NCI-H82 treated with DMSO at 0.1 percent for 48 hours (cell line): ENCODE measurements at regions not wholly inside any gene's neighbourhood (a gene's known extent, or its start where the extent isn't known, plus 50 kb on each side); places are given as distances from the start of the nearest gene placed in this dataset.

Experiments
- DNase-seq: peaks from one replicate; lab custom pipeline; 2025; ENCODE audit not compliant: unreplicated experiment; lab: John Stamatoyannopoulos, UW

- DNase-seq = no peak
These were observed 1472.2 kb downstream of the PCDH7 start for GRCh38 chr4:32192363-32192762.

- DNase-seq = no peak
These were observed 1472.8 kb downstream of the PCDH7 start for GRCh38 chr4:32192991-32193390.

GRCh38 chr4:32196950-32197688 is 1477.0 kb downstream of the PCDH7 start:
- DNase-seq = no peak

- DNase-seq = no peak
These were observed 1479.5 kb downstream of the PCDH7 start for GRCh38 chr4:32199639-32200038.

GRCh38 chr4:32203340-32203739 is 1483.2 kb downstream of the PCDH7 start:
- no peak for DNase-seq

GRCh38 chr4:32206756-32207155 is 1486.6 kb downstream of the PCDH7 start:
- DNase-seq = no peak

- no peak for DNase-seq
These were observed 1487.3 kb downstream of the PCDH7 start for GRCh38 chr4:32207456-32207855.

- no peak for DNase-seq
These were observed 1495.1 kb downstream of the PCDH7 start for GRCh38 chr4:32215277-32215676.

- no peak for DNase-seq
These were observed 1496.3 kb downstream of the PCDH7 start for GRCh38 chr4:32216502-32216901.

- no peak for DNase-seq
These were observed 1499.3 kb downstream of the PCDH7 start for GRCh38 chr4:32219306-32220075.

- no peak for DNase-seq
These were observed 1506.0 kb downstream of the PCDH7 start for GRCh38 chr4:32226204-32226603.

- DNase-seq = no peak
These were observed 1506.6 kb downstream of the PCDH7 start for GRCh38 chr4:32226733-32227132.

- no peak for DNase-seq
These were observed 1523.8 kb downstream of the PCDH7 start for GRCh38 chr4:32243926-32244325.

GRCh38 chr4:32249040-32249439 is 1528.9 kb downstream of the PCDH7 start:
- no peak for DNase-seq

- no peak for DNase-seq
These were observed 1531.0 kb downstream of the PCDH7 start for GRCh38 chr4:32251126-32251525.

- DNase-seq = no peak
These were observed 1531.8 kb downstream of the PCDH7 start for GRCh38 chr4:32251926-32252325.

- no peak for DNase-seq
These were observed 1534.0 kb downstream of the PCDH7 start for GRCh38 chr4:32254216-32254615.

- no peak for DNase-seq
These were observed 1538.8 kb downstream of the PCDH7 start for GRCh38 chr4:32258986-32259385.

- no peak for DNase-seq
These were observed 1541.0 kb downstream of the PCDH7 start for GRCh38 chr4:32261196-32261595.

- no peak for DNase-seq
These were observed 1548.7 kb downstream of the PCDH7 start for GRCh38 chr4:32268863-32269262.

GRCh38 chr4:32290102-32290501 is 1569.9 kb downstream of the PCDH7 start:
- DNase-seq = no peak

GRCh38 chr4:32318926-32319325 is 1598.8 kb downstream of the PCDH7 start:
- DNase-seq = no peak
